H1 (cell line): ENCODE measurements at regions not wholly inside any gene's neighbourhood (a gene's known extent, or its start where the extent isn't known, plus 50 kb on each side); places are given as distances from the start of the nearest gene placed in this dataset.

Experiments
- CTCF ChIA-PET: fragments of 300-600 bp; sonication (Branson Sonifier 250); formaldehyde crosslinking; loops from one replicate; lab custom pipeline; 2021; ENCODE audit not compliant: partially characterized antibody; lab: Charles Lee
- POLR2A ChIA-PET: fragments of 300-600 bp; sonication (Branson Sonifier 250); formaldehyde crosslinking; loops from one replicate; lab custom pipeline; 2021; ENCODE audit warnings: inconsistent platforms; ENCODE audit not compliant: partially characterized antibody; lab: Charles Lee
- DNase-seq, 2 experiments: peaks; one replicate each; pipeline versions ENCODE4 v3.0.0 to v3.0.0-alpha.2; 2010 to 2022; ENCODE audit warnings: low spot score in 2 of 2, low read depth in 1 of 2, mixed read lengths in 1 of 2
- FAIRE-seq: peaks from 2 replicates; lab custom pipeline; 2011; peaks lifted over from hg19 to GRCh38; lab: Jason Lieb, UNC
- H2AFZ ChIP-seq: 2 replicates; pipeline ENCODE4 v1.8.1; 2012; ENCODE audit warnings: low read length, inconsistent platforms
- H2AK5ac ChIP-seq: 2 replicates; pipeline ENCODE4 v1.6.1; 2013; ENCODE audit warnings: low read depth, low read length
- H2BK120ac ChIP-seq: replicated peaks from 2 replicates; pipeline ENCODE3; 2013; ENCODE audit warnings: low read depth, low read length, inconsistent platforms
- H2BK12ac ChIP-seq: 2 replicates; pipeline ENCODE4 v1.6.1; 2013; ENCODE audit warnings: low read depth, low read length
- H2BK15ac ChIP-seq: 2 replicates; pipeline ENCODE4 v1.6.1; 2013; ENCODE audit warnings: low read length
- H2BK20ac ChIP-seq: 2 replicates; pipeline ENCODE4 v1.6.1; 2013; ENCODE audit warnings: low read length
- H2BK5ac ChIP-seq: 2 replicates; pipeline ENCODE4 v1.6.1; 2013; ENCODE audit warnings: low read depth, low read length
- H3K14ac ChIP-seq: 2 replicates; pipeline ENCODE4 v1.6.1; 2013; ENCODE audit warnings: inconsistent platforms; ENCODE audit not compliant: insufficient read length
- H3K18ac ChIP-seq: 2 replicates; pipeline ENCODE4 v1.6.1; 2013; ENCODE audit warnings: low read length; ENCODE audit errors: extremely low read depth
- H3K23ac ChIP-seq: 2 replicates; pipeline ENCODE4 v1.6.1; 2013; ENCODE audit warnings: inconsistent platforms; ENCODE audit not compliant: insufficient read length
- H3K23me2 ChIP-seq: 2 replicates; pipeline ENCODE4 v1.6.1; 2013; ENCODE audit warnings: low read depth, low read length
- H3K27ac ChIP-seq: 2 replicates; pipeline ENCODE4 v1.6.1; 2011; ENCODE audit warnings: low read depth, low read length, inconsistent platforms
- H3K27me3 ChIP-seq, 4 experiments: replicated peaks in 1 of 4; 1 replicate in 1 of 4; 2 replicates in 3 of 4; pipeline versions ENCODE4 v1.6.1 to v1.8.1; 2011 to 2013; ENCODE audit warnings: low read length in 3 of 4, mild to moderate bottlenecking in 3 of 4, inconsistent platforms in 2 of 4, mixed read lengths in 2 of 4, moderate library complexity in 1 of 4; ENCODE audit not compliant: control insufficient read depth in 3 of 4, insufficient read depth in 3 of 4; ENCODE audit errors: extremely low read depth in 1 of 4
- H3K36me3 ChIP-seq, 4 experiments: 2 replicates each; pipeline versions ENCODE4 v1.6.1 to v1.8.1; 2011 to 2013; ENCODE audit warnings: mild to moderate bottlenecking in 4 of 4, low read length in 3 of 4, moderate library complexity in 2 of 4, control low read depth in 1 of 4, inconsistent platforms in 1 of 4; ENCODE audit not compliant: insufficient read depth in 4 of 4, control insufficient read depth in 2 of 4
- H3K4ac ChIP-seq: replicated peaks from 2 replicates; pipeline ENCODE3; 2013; ENCODE audit warnings: low read length, low read depth, mixed read lengths, inconsistent platforms; ENCODE audit not compliant: insufficient read length
- H3K4me1 ChIP-seq, 4 experiments: replicated peaks in 1 of 4; 1 replicate in 1 of 4; 2 replicates in 3 of 4; pipeline versions ENCODE4 v1.6.1 to v1.8.1; 2011 to 2013; ENCODE audit warnings: low read length in 3 of 4, inconsistent platforms in 2 of 4, mixed read lengths in 1 of 4; ENCODE audit not compliant: insufficient read depth in 4 of 4, control insufficient read depth in 3 of 4
- H3K4me2 ChIP-seq, 2 experiments: 2 replicates each; pipeline versions ENCODE4 v1.6.1 to v1.8.1; 2011 to 2013; ENCODE audit warnings: low read depth in 2 of 2, low read length in 2 of 2, control low read depth in 1 of 2, inconsistent platforms in 1 of 2, mild to moderate bottlenecking in 1 of 2; ENCODE audit not compliant: insufficient read depth in 1 of 2
- H3K4me3 ChIP-seq, 4 experiments: fragments of 200-600, 300-600 bp in 1 of 4; sonication (generic), shearing (Covaris generic), sonication (Bioruptor Twin) in 1 of 4; 2 replicates each; pipeline versions ENCODE4 v1.5.1 to v1.8.1; 2011 to 2016; ENCODE audit warnings: low read length in 4 of 4, low read depth in 3 of 4, control low read depth in 2 of 4, inconsistent platforms in 2 of 4, mild to moderate bottlenecking in 2 of 4, mixed read lengths in 1 of 4, moderate library complexity in 1 of 4; ENCODE audit not compliant: insufficient read depth in 2 of 4; ENCODE audit errors: extremely low read depth in 1 of 4
- H3K56ac ChIP-seq: replicated peaks from 2 replicates; pipeline ENCODE3; 2013; ENCODE audit warnings: low read depth, mild to moderate bottlenecking, mixed read lengths, low read length, inconsistent platforms; ENCODE audit not compliant: insufficient read length
- H3K79me1 ChIP-seq: 2 replicates; pipeline ENCODE4 v1.6.1; 2013; ENCODE audit warnings: low read depth, low read length, control low read depth
- H3K79me2 ChIP-seq, 2 experiments: 2 replicates each; pipeline versions ENCODE4 v1.6.1 to v1.8.1; 2012 to 2013; ENCODE audit warnings: low read length in 2 of 2, mild to moderate bottlenecking in 2 of 2, inconsistent platforms in 1 of 2; ENCODE audit not compliant: insufficient read depth in 2 of 2, control insufficient read depth in 1 of 2
- H3K9ac ChIP-seq, 4 experiments: replicated peaks in 1 of 4; 1 replicate in 1 of 4; 2 replicates in 3 of 4; pipeline versions ENCODE4 v1.6.1 to v1.8.1; 2011 to 2013; ENCODE audit warnings: low read depth in 3 of 4, low read length in 3 of 4, control low read depth in 2 of 4, mild to moderate bottlenecking in 2 of 4, moderate library complexity in 2 of 4, inconsistent platforms in 1 of 4; ENCODE audit errors: extremely low read depth in 1 of 4
- H3K9me3 ChIP-seq, 2 experiments: 2 replicates each; pipeline versions ENCODE4 v1.6.1 to v1.8.1; 2012 to 2013; ENCODE audit warnings: mild to moderate bottlenecking in 2 of 2, moderate library complexity in 2 of 2, control low read depth in 1 of 2, inconsistent platforms in 1 of 2, low read depth in 1 of 2, low read length in 1 of 2, mixed read lengths in 1 of 2; ENCODE audit not compliant: insufficient read depth in 2 of 2
- H4K20me1 ChIP-seq, 2 experiments: replicated peaks in 1 of 2; 2 replicates each; pipeline versions ENCODE3 to v1.8.1; 2011 to 2013; ENCODE audit warnings: inconsistent platforms in 2 of 2, low read length in 2 of 2, mild to moderate bottlenecking in 1 of 2; ENCODE audit not compliant: insufficient read depth in 2 of 2, control insufficient read depth in 1 of 2
- H4K5ac ChIP-seq: 2 replicates; pipeline ENCODE4 v1.6.1; 2013; ENCODE audit warnings: low read length, low read depth, mixed read lengths, inconsistent platforms; ENCODE audit not compliant: insufficient read length
- H4K8ac ChIP-seq: 2 replicates; pipeline ENCODE4 v1.8.0; 2013; ENCODE audit warnings: mild to moderate bottlenecking, moderate library complexity, low read length, inconsistent platforms; ENCODE audit not compliant: insufficient read depth; ENCODE audit errors: extremely low read depth
- H4K91ac ChIP-seq: replicated peaks from 2 replicates; pipeline ENCODE3; 2013; ENCODE audit warnings: low read length, mixed read lengths, inconsistent platforms; ENCODE audit not compliant: insufficient read length
- ASH2L ChIP-seq: fragments of 200-600, 300-600 bp; sonication (generic); IDR thresholded peaks from one replicate; pipeline ENCODE4 v1.7.1; 2017; ENCODE audit warnings: low read length
- CHD2 ChIP-seq: IDR thresholded peaks from 2 replicates; pipeline ENCODE4 v1.6.1; 2012; ENCODE audit warnings: low read length, improper control_type of control experiment
- CTCF ChIP-seq, 3 experiments: IDR thresholded peaks; 1 replicate in 2 of 3; 2 replicates in 1 of 3; pipeline versions ENCODE4 v1.5.1 to v1.6.1; 2011; ENCODE audit warnings: low read length in 3 of 3, mild to moderate bottlenecking in 3 of 3, inconsistent platforms in 2 of 3, low read depth in 1 of 3, moderate library complexity in 1 of 3; ENCODE audit not compliant: insufficient read depth in 1 of 3; ENCODE audit errors: control extremely low read depth in 1 of 3
- E2F6 ChIP-seq: IDR thresholded peaks from 2 replicates; pipeline ENCODE4 v1.6.1; 2012; ENCODE audit warnings: inconsistent platforms
- KDM4A ChIP-seq: IDR thresholded peaks from one replicate; pipeline ENCODE4 v1.7.1; 2012; ENCODE audit warnings: low read depth, mild to moderate bottlenecking, moderate library complexity, low read length, inconsistent platforms; ENCODE audit not compliant: severe bottlenecking
- NANOG ChIP-seq: IDR thresholded peaks from 2 replicates; pipeline ENCODE4 v1.6.1; 2011; ENCODE audit warnings: low read length, low read depth, mild to moderate bottlenecking, inconsistent platforms; ENCODE audit not compliant: insufficient read depth, poor library complexity, severe bottlenecking
- POLR2AphosphoS5 ChIP-seq: IDR thresholded peaks from 2 replicates; pipeline ENCODE4 v1.6.1; 2011; ENCODE audit warnings: low read depth, low read length
- RBBP5 ChIP-seq: IDR thresholded peaks from 2 replicates; pipeline ENCODE4 v1.7.1; 2012; ENCODE audit warnings: low read depth, mild to moderate bottlenecking, inconsistent platforms, low read length, moderate library complexity, borderline replicate concordance
- SP4 ChIP-seq: IDR thresholded peaks from 2 replicates; pipeline ENCODE4 v1.6.1; 2012; ENCODE audit warnings: low read length, inconsistent platforms
- USF2 ChIP-seq: IDR thresholded peaks from 2 replicates; pipeline ENCODE4 v1.6.1; 2011; ENCODE audit warnings: low read length, improper control_type of control experiment
- YY1 ChIP-seq: IDR thresholded peaks from 2 replicates; pipeline ENCODE4 v1.6.1; 2011; ENCODE audit warnings: low read depth, mild to moderate bottlenecking, low read length
- WGBS, 2 experiments: shearing (Covaris generic) in 1 of 2; methylation state at CpG; one replicate each; pipeline versions ENCODE4 v1.1.6 to v1.1.7; 2013 to 2015; ENCODE audit warnings: low lambda C conversion rate in 2 of 2, mixed read lengths in 2 of 2, inconsistent platforms in 1 of 2, low coverage in 1 of 2, missing lambda C conversion rate in 1 of 2; ENCODE audit not compliant: insufficient replicate concordance in 2 of 2, insufficient coverage in 1 of 2, insufficient read length in 1 of 2; ENCODE audit errors: extremely low coverage in 1 of 2, missing lambda C conversion rate in 1 of 2; 5-methylcytosine and 5-hydroxymethylcytosine counted together

GRCh38 chr2:226360658-226361057, 439.0 kb downstream of the IRS1 start:
- DNase-seq (no peak), FAIRE-seq (no peak)
- H3K79me2 ChIP-seq = no peaks in the 10 kb centered on the region
- H3K56ac ChIP-seq = no peak overlapping the region
- no peak overlapping the region for H3K23ac ChIP-seq
- WGBS, 2 experiments = 96% methylated on average over 2 of the region's 2 CpGs; no CpG with 5 or more reads in 1 of the 2 experiments
- H3K9me3 ChIP-seq = no peaks in the 10 kb centered on the region
- no peak overlapping the region for H2BK5ac ChIP-seq
- H2BK15ac ChIP-seq = no peak overlapping the region
- H3K4me1 ChIP-seq = no peaks in the 10 kb centered on the region
- H3K18ac ChIP-seq = no peak overlapping the region
- no peaks in the 10 kb centered on the region for H3K79me1 ChIP-seq
- no peak overlapping the region for H3K14ac ChIP-seq
- no peaks in the 10 kb centered on the region for H3K27me3 ChIP-seq
- no peak overlapping the region for H4K91ac ChIP-seq
- H2AFZ ChIP-seq = no peak overlapping the region
- H2BK12ac ChIP-seq = no peak overlapping the region
- CTCF ChIA-PET = no interaction called here
- no peak overlapping the region for H3K9ac ChIP-seq
- no peak overlapping the region for H2BK120ac ChIP-seq
- H3K23me2 ChIP-seq = peaks cover 2% of the 10 kb centered on the region; the same call in 1 of the 2 replicates
- H4K5ac ChIP-seq = no peak overlapping the region
- no peak overlapping the region for H2AK5ac ChIP-seq
- H3K4ac ChIP-seq = no peak overlapping the region
- no peaks in the 10 kb centered on the region for H3K36me3 ChIP-seq
- no peaks in the 10 kb centered on the region for H4K20me1 ChIP-seq
- H3K27ac ChIP-seq = no peak overlapping the region
- H3K4me3 ChIP-seq = no peak overlapping the region
- H4K8ac ChIP-seq = no peak overlapping the region
- POLR2A ChIA-PET = no interaction called here
- H3K4me2 ChIP-seq = no peak overlapping the region
- H2BK20ac ChIP-seq = no peak overlapping the region
- TF ChIP-seq E2F6 = no peak
- TF ChIP-seq CTCF (IDR thresholded peaks at IDR 0.05; ENCODE audit: control extremely low read depth in 1 of 3, insufficient read depth in 1 of 3, low read depth in 1 of 3, low read length in 3 of 3) = no peak
- TF ChIP-seq SP4 = no peak
- no peak for TF ChIP-seq CHD2
- TF ChIP-seq USF2 = no peak
- TF ChIP-seq YY1 = no peak
- TF ChIP-seq RBBP5 = no peak
- no peak for TF ChIP-seq NANOG
- TF ChIP-seq POLR2AphosphoS5 = no peak
- TF ChIP-seq ASH2L = no peak
- TF ChIP-seq KDM4A = no peak
